ENCODE measurements at regions not wholly inside any gene's neighbourhood (a gene's known extent, or its start where the extent isn't known, plus 50 kb on each side); places are given as distances from the start of the nearest gene placed in this dataset.

DNA sequence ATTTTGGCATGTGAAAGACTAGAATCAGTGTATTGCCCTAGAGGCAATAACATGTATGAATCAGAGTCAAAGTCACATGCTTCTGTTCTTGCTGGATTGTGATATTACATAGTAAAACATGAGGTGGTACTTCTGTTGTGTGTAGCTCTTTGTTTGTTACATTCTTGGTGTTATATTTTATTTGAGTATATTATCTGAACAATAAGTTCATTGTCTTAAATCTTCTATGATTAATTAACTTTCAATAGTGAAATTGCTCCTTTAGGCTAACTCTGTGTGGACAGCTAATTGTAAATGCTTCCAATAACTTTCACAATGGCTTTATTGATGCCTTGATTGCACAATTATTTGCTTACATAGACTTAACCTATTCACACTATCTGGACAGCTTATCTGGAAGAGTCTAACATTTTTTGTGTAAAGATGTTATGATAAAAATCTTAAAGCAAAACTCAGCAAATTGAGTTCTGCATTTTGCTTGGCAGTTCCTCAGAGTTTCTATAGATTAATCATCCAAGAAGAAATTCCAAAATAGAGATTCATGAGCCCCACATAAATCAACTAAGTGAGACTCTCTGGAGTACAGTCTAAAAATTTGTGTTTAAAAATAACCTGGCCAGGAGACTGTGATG is 239.6 kb upstream of the TUSC1 start (continued):
- TF ChIP-seq USF2 (IDR thresholded peaks at IDR 0.05; ENCODE audit: borderline replicate concordance, low read depth, low read length) (no peak), RFX5 (IDR thresholded peaks at IDR 0.05; ENCODE audit: low read length) (no peak), FOXJ3 (CRISPR knock-in tag; IDR thresholded peaks at IDR 0.05) (no peak), MEF2A (IDR thresholded peaks at IDR 0.05; ENCODE audit: borderline replicate concordance, low read depth) (peak; percentile 77; the same call in 1 of the 2 replicates), SMC3 (IDR thresholded peaks at IDR 0.05; ENCODE audit: low read depth, low read length) (no peak), RXRA (IDR thresholded peaks at IDR 0.05; ENCODE audit: borderline replicate concordance, low read depth) (0 out of 2 replicates have a peak, but pooled peaks have one; percentile 39)
- TF ChIP-seq, protein P1, sequence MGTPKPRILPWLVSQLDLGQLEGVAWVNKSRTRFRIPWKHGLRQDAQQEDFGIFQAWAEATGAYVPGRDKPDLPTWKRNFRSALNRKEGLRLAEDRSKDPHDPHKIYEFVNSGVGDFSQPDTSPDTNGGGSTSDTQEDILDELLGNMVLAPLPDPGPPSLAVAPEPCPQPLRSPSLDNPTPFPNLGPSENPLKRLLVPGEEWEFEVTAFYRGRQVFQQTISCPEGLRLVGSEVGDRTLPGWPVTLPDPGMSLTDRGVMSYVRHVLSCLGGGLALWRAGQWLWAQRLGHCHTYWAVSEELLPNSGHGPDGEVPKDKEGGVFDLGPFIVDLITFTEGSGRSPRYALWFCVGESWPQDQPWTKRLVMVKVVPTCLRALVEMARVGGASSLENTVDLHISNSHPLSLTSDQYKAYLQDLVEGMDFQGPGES (IDR thresholded peaks at IDR 0.05; ENCODE audit: low read depth, low read length): no peak

DNA sequence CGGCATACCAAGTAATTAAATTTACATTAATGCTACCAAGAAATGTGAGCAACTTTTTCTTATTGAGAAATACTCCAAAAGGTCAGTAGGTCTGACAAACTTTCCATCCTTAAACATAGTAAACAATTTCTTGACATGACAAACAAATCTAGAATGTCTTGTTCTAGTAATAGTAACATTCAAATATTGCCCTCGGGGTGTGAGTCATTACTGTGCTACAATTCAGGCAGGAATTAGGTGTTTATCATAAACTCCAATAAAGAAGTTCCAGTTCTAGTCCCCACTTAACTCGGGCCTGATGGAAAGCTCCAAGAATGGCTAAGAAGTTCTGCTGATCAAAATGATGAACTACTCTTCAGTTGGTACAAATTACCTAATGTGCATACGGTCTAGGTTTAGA is 235.6 kb upstream of the TUSC1 start:
- CTCF ChIA-PET: no interaction called here

More for the DNA sequence above, 235.6 kb upstream of the TUSC1 start:
- Histone ChIP-seq H2AFZ (ENCODE audit: low read depth) (peak overlapping the region; percentile 17; the same call in 1 of the 2 replicates), H4K20me1 (ENCODE audit: insufficient read depth) (no peaks in the 10 kb centered on the region), H3K4me3 (ENCODE audit: low read depth in 2 of 2, low read length in 1 of 2) (no peak overlapping the region), H3K4me2 (no peak overlapping the region), H3K27me3 (ENCODE audit: insufficient read depth) (no peaks in the 10 kb centered on the region), H3K79me2 (ENCODE audit: insufficient read depth) (no peaks in the 10 kb centered on the region), H3K9ac (no peak overlapping the region), H3K4me1 (ENCODE audit: control insufficient read depth in 1 of 2, insufficient read depth in 2 of 2, low read depth in 1 of 2, low read length in 1 of 2) (peaks cover 0 to 7% of the 10 kb centered on the region in 2 experiments; a peak in 3 of 4 replicates), H3F3A (replicated peaks; ENCODE audit: insufficient read depth) (peaks cover 16% of the 10 kb centered on the region), H3K27ac (ENCODE audit: low read depth in 2 of 2, low read length in 1 of 2) (no peak overlapping the region), H3K9me3 (no peaks in the 10 kb centered on the region), H3K9me2 (no peaks in the 10 kb centered on the region), H3K36me3 (replicated peaks in 1 of 2; ENCODE audit: control insufficient read depth in 1 of 2, insufficient read depth in 2 of 2, low read length in 1 of 2) (no peaks in the 10 kb centered on the region)
- POLR2A ChIA-PET: no interaction called here
- 44% methylated on average over 4 of the region's 4 CpGs for WGBS (ENCODE audit: low lambda C conversion rate)
- TF ChIP-seq POLR2AphosphoS5 (IDR thresholded peaks at IDR 0.05; ENCODE audit: low read depth, low read length) (no peak), FOXM1 (IDR thresholded peaks at IDR 0.05; ENCODE audit: low read depth) (no peak), EZH2phosphoT487 (IDR thresholded peaks at IDR 0.05; ENCODE audit: borderline replicate concordance, low read depth) (no peak), FOSL2 (IDR thresholded peaks at IDR 0.05; ENCODE audit: borderline replicate concordance, low read depth) (no peak), RXRA (IDR thresholded peaks at IDR 0.05; ENCODE audit: borderline replicate concordance, low read depth) (no peak), SIN3A (IDR thresholded peaks at IDR 0.05; ENCODE audit: borderline replicate concordance, low read depth, low read length) (no peak), YY1 (IDR thresholded peaks at IDR 0.05; ENCODE audit: low read depth) (no peak), MXI1 (IDR thresholded peaks at IDR 0.05; ENCODE audit: low read depth, low read length) (no peak), TCF12 (IDR thresholded peaks at IDR 0.05) (no peak), USF1 (IDR thresholded peaks at IDR 0.05; ENCODE audit: borderline replicate concordance, low read depth) (no peak), NFIC (IDR thresholded peaks at IDR 0.05; ENCODE audit: borderline replicate concordance) (no peak)
- TF ChIP-seq, protein P2, sequence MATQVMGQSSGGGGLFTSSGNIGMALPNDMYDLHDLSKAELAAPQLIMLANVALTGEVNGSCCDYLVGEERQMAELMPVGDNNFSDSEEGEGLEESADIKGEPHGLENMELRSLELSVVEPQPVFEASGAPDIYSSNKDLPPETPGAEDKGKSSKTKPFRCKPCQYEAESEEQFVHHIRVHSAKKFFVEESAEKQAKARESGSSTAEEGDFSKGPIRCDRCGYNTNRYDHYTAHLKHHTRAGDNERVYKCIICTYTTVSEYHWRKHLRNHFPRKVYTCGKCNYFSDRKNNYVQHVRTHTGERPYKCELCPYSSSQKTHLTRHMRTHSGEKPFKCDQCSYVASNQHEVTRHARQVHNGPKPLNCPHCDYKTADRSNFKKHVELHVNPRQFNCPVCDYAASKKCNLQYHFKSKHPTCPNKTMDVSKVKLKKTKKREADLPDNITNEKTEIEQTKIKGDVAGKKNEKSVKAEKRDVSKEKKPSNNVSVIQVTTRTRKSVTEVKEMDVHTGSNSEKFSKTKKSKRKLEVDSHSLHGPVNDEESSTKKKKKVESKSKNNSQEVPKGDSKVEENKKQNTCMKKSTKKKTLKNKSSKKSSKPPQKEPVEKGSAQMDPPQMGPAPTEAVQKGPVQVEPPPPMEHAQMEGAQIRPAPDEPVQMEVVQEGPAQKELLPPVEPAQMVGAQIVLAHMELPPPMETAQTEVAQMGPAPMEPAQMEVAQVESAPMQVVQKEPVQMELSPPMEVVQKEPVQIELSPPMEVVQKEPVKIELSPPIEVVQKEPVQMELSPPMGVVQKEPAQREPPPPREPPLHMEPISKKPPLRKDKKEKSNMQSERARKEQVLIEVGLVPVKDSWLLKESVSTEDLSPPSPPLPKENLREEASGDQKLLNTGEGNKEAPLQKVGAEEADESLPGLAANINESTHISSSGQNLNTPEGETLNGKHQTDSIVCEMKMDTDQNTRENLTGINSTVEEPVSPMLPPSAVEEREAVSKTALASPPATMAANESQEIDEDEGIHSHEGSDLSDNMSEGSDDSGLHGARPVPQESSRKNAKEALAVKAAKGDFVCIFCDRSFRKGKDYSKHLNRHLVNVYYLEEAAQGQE (IDR thresholded peaks at IDR 0.05; ENCODE audit: low read depth, low read length): no peak
- no peak for DNase-seq

Data from SK-N-SH (cell line).